SK-N-SH treated with all-trans-retinoic acid at 6 μM for 48 hours (cell line): ENCODE measurements at regions not wholly inside any gene's neighbourhood (a gene's known extent, or its start where the extent isn't known, plus 50 kb on each side); places are given as distances from the start of the nearest gene placed in this dataset.

Experiments
- ATAC-seq: fragments of 200-7000 bp; cut with Tn5 transposase; 3 replicates; pipeline ENCODE4 v1.9.1; 2020; ENCODE audit warnings: mild to moderate bottlenecking, moderate library complexity
- ARNTL ChIP-seq: fragments of 450-650 bp; formaldehyde crosslinking; IDR thresholded peaks from 2 replicates; pipeline ENCODE4 v1.5.0; 2020; ENCODE audit warnings: low read depth, mild to moderate bottlenecking, moderate library complexity, borderline replicate concordance
- BACH2 ChIP-seq: fragments of 250-450 bp; sonication (Bioruptor Pico); IDR thresholded peaks from 2 replicates; pipeline ENCODE4 v1.9.0; 2021; ENCODE audit warnings: mild to moderate bottlenecking, borderline replicate concordance
- ESRRG ChIP-seq: fragments of 250-450 bp; sonication (Bioruptor Pico); IDR thresholded peaks from 2 replicates; pipeline ENCODE4 v1.6.1; 2021; ENCODE audit warnings: mild to moderate bottlenecking
- GLIS3 ChIP-seq: fragments of 250-450 bp; sonication (Bioruptor Pico); IDR thresholded peaks from 2 replicates; pipeline ENCODE4 v1.5.0; 2020; ENCODE audit warnings: mild to moderate bottlenecking, moderate library complexity
- ISL1 ChIP-seq: fragments of 250-450 bp; sonication (Bioruptor Pico); IDR thresholded peaks from 2 replicates; pipeline ENCODE4 v2.1.2; 2022; ENCODE audit warnings: mild to moderate bottlenecking, moderate library complexity
- TOX ChIP-seq: fragments of 250-450 bp; sonication (Bioruptor Pico); IDR thresholded peaks from 2 replicates; pipeline ENCODE4 v1.8.0; 2021; ENCODE audit warnings: mild to moderate bottlenecking, moderate library complexity, borderline replicate concordance
- ZC3H10 ChIP-seq: fragments of 250-450 bp; sonication (Bioruptor Pico); IDR thresholded peaks from 2 replicates; pipeline ENCODE4 v1.5.1; 2021; ENCODE audit warnings: mild to moderate bottlenecking, moderate library complexity
- ZFP3 ChIP-seq: fragments of 250-450 bp; sonication (Bioruptor Pico); IDR thresholded peaks from 2 replicates; pipeline ENCODE4 v1.5.0; 2020; ENCODE audit warnings: mild to moderate bottlenecking, moderate library complexity
- ZFP30 ChIP-seq: fragments of 450-650 bp; formaldehyde crosslinking; IDR thresholded peaks from 2 replicates; pipeline ENCODE4 v1.5.0; 2022; ENCODE audit warnings: mild to moderate bottlenecking, moderate library complexity
- ZNF565 ChIP-seq: fragments of 450-650 bp; formaldehyde crosslinking; conservative IDR thresholded peaks from 2 replicates; pipeline ENCODE4 v1.5.0; 2020; ENCODE audit warnings: low read depth, mild to moderate bottlenecking, moderate library complexity
- ZNF8 ChIP-seq: fragments of 450-650 bp; formaldehyde crosslinking; IDR thresholded peaks from 2 replicates; pipeline ENCODE4 v1.5.0; 2020; ENCODE audit warnings: mild to moderate bottlenecking, moderate library complexity
- TF ChIP-seq, protein P1 (sequence below): fragments of 250-450 bp; sonication (Bioruptor Pico); IDR thresholded peaks from 2 replicates; pipeline ENCODE4 v1.5.1; 2020; ENCODE audit warnings: low read depth, mild to moderate bottlenecking, moderate library complexity
- TF ChIP-seq, protein P2 (sequence below): fragments of 250-450 bp; sonication (Bioruptor Pico); IDR thresholded peaks from 2 replicates; pipeline ENCODE4 v1.5.0; 2020; ENCODE audit warnings: mild to moderate bottlenecking, moderate library complexity
- TF ChIP-seq, protein P3 (sequence below): fragments of 250-450 bp; sonication (Bioruptor Pico); IDR thresholded peaks from 2 replicates; pipeline ENCODE4 v1.5.1; 2021; ENCODE audit warnings: mild to moderate bottlenecking, moderate library complexity
- TF ChIP-seq, protein P4 (sequence below): fragments of 250-450 bp; sonication (Bioruptor Pico); IDR thresholded peaks from 2 replicates; pipeline ENCODE4 v1.8.0; 2021; ENCODE audit warnings: low read depth, mild to moderate bottlenecking, moderate library complexity, borderline replicate concordance

DNA sequence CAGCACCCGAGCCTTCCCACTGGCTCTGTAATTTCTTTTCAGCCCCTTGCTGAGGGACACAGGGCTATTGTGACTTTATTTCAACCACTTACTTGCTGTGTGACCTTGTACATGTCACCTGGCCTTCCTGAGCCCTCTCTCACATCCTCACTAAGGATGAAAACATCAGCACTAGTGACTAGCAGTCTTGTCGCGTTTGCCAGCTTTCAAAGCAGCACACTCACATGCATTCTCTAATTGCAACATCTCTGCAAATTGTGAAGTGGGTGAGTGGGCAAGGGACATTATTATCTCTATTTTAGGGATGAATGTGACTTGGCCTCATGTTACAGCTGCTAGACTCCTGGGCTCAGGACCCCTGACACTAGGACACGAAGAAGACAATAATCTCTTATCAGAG lies 144.5 kb downstream of the SEC61B start:
- no peak for ATAC-seq

DNA sequence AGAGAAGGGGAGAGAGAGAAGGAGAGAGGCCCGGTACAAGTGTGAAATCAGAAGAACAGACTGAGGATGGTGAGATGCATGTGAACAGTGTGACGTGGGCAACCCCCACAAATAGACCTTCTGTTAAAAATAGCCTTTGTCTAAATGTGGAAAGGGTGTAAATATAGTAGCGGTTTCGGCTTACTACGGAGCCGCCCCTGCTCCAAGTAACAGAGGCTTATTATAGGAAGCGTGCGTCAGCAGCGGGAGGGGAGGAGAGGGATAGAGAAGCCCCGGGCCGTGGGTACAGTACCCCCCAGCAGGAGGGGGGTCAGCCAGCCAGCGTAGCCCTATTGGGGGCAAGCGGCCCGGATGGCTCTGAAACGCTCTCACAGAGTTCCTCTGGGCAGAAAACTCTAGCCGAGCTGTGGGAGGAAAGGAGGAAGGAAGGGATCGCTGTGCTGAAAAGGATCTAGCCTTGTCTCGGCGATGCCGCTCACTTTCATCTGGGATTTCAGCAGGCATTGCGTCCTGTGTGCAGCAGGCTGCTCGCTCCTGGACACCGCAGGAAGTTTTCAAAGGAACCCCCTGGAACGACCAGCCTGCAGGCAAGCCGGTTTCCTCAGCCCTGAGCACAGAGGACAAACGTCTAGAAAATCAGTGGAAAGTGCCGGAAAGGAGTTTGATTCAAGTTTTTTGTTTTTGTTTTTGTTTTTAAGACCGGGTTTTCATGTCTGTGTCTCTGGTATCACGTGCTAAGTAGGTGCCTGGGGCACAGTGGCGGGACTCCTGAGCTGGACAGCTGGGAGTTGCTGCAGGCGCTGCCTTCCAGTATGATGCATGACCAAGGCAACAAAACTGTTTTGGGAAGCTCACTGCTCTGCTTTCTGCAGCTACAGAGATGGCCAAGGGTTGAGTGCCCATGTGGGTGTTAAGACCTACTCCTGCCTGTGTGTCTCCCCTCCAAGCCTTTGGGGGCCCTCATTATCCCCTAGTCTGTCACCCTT lies 146.6 kb downstream of the SEC61B start:
- no peak for TF ChIP-seq BACH2 (CRISPR knock-in tag)
- TF ChIP-seq ZC3H10 (CRISPR knock-in tag): no peak
- TF ChIP-seq ZNF565 (CRISPR knock-in tag): no peak
- TF ChIP-seq, protein P1, sequence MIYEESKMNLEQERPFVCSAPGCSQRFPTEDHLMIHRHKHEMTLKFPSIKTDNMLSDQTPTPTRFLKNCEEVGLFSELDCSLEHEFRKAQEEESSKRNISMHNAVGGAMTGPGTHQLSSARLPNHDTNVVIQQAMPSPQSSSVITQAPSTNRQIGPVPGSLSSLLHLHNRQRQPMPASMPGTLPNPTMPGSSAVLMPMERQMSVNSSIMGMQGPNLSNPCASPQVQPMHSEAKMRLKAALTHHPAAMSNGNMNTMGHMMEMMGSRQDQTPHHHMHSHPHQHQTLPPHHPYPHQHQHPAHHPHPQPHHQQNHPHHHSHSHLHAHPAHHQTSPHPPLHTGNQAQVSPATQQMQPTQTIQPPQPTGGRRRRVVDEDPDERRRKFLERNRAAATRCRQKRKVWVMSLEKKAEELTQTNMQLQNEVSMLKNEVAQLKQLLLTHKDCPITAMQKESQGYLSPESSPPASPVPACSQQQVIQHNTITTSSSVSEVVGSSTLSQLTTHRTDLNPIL: no peak
- TF ChIP-seq ZNF8: no peak
- TF ChIP-seq, protein P2, sequence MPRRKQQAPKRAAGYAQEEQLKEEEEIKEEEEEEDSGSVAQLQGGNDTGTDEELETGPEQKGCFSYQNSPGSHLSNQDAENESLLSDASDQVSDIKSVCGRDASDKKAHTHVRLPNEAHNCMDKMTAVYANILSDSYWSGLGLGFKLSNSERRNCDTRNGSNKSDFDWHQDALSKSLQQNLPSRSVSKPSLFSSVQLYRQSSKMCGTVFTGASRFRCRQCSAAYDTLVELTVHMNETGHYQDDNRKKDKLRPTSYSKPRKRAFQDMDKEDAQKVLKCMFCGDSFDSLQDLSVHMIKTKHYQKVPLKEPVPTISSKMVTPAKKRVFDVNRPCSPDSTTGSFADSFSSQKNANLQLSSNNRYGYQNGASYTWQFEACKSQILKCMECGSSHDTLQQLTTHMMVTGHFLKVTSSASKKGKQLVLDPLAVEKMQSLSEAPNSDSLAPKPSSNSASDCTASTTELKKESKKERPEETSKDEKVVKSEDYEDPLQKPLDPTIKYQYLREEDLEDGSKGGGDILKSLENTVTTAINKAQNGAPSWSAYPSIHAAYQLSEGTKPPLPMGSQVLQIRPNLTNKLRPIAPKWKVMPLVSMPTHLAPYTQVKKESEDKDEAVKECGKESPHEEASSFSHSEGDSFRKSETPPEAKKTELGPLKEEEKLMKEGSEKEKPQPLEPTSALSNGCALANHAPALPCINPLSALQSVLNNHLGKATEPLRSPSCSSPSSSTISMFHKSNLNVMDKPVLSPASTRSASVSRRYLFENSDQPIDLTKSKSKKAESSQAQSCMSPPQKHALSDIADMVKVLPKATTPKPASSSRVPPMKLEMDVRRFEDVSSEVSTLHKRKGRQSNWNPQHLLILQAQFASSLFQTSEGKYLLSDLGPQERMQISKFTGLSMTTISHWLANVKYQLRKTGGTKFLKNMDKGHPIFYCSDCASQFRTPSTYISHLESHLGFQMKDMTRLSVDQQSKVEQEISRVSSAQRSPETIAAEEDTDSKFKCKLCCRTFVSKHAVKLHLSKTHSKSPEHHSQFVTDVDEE (CRISPR knock-in tag): no peak
- no peak for TF ChIP-seq ZFP30 (CRISPR knock-in tag)
- TF ChIP-seq, protein P3, sequence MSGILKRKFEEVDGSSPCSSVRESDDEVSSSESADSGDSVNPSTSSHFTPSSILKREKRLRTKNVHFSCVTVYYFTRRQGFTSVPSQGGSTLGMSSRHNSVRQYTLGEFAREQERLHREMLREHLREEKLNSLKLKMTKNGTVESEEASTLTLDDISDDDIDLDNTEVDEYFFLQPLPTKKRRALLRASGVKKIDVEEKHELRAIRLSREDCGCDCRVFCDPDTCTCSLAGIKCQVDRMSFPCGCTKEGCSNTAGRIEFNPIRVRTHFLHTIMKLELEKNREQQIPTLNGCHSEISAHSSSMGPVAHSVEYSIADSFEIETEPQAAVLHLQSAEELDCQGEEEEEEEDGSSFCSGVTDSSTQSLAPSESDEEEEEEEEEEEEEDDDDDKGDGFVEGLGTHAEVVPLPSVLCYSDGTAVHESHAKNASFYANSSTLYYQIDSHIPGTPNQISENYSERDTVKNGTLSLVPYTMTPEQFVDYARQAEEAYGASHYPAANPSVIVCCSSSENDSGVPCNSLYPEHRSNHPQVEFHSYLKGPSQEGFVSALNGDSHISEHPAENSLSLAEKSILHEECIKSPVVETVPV: no peak
- TF ChIP-seq, protein P4, sequence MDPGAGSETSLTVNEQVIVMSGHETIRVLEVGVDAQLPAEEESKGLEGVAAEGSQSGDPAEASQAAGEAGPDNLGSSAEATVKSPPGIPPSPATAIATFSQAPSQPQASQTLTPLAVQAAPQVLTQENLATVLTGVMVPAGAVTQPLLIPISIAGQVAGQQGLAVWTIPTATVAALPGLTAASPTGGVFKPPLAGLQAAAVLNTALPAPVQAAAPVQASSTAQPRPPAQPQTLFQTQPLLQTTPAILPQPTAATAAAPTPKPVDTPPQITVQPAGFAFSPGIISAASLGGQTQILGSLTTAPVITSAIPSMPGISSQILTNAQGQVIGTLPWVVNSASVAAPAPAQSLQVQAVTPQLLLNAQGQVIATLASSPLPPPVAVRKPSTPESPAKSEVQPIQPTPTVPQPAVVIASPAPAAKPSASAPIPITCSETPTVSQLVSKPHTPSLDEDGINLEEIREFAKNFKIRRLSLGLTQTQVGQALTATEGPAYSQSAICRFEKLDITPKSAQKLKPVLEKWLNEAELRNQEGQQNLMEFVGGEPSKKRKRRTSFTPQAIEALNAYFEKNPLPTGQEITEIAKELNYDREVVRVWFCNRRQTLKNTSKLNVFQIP (CRISPR knock-in tag): no peak
- no peak for TF ChIP-seq ZFP3 (CRISPR knock-in tag)
- no peak for TF ChIP-seq TOX
- no peak for ATAC-seq

More for the DNA sequence above, 144.5 kb downstream of the SEC61B start:
- TF ChIP-seq ARNTL: no peak
- no peak for TF ChIP-seq ISL1 (CRISPR knock-in tag)

DNA sequence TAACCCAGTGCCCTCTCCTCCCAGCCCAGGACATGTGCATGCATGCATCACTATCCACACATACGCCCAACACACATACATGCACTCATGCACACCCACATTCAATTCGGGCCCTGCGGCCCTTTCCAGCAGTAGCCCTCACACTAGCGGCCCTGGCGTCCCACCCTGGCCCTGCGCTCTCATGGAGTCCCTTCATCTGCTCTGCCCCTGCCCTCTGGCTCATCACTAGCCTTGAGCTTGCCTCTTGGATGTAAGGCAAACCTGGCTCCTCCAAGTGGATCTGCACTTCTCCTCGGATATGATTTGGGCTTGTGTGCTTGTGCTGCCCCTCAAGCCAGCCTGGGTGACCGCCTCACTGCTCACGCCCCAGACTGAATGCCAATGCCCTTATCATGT lies 147.2 kb downstream of the SEC61B start:
- ATAC-seq: no peak

DNA sequence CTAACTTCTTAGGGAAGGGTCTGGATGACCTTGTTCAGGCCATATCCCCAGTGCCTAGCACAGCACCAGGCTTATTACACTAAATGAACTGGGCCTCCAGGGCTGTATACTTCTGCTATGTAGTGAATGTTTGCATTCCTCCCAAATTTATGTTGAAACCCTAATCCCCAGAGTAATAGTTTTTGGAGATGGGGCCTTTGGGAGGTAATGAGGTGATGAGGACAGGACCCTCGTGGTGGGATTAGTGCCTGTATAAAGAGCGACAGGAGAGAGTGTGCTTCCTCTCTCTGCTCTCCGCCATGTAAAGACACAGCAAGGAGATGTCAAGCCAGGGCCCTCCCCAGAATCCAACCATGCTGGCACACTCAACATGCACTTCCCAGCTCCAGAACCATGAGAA lies 148.3 kb downstream of the SEC61B start:
- TF ChIP-seq ESRRG (no peak), GLIS3 (no peak)
- TF ChIP-seq, protein P4 (CRISPR knock-in tag): no peak
- TF ChIP-seq, protein P2 (CRISPR knock-in tag): no peak
- ATAC-seq: no peak

More for the DNA sequence above, 147.2 kb downstream of the SEC61B start:
- no peak for TF ChIP-seq ZNF565 (CRISPR knock-in tag)
- TF ChIP-seq, protein P4 (CRISPR knock-in tag): no peak
